GM12878 (cell line): ENCODE measurements at regions not wholly inside any gene's neighbourhood (a gene's known extent, or its start where the extent isn't known, plus 50 kb on each side); places are given as distances from the start of the nearest gene placed in this dataset.

Experiments used
- ATAC-seq: fragments of 200-7000 bp; cut with Tn5 transposase; 3 replicates; pipeline ENCODE4 v1.9.1; 2020; ENCODE audit warnings: mild to moderate bottlenecking, moderate library complexity
- BruUV-seq: library from RNA; stranded (reverse); fragments of 400-500 nt; replicated peaks from 2 replicates; lab custom pipeline; 2021; lab: Mats Ljungman, UMichigan
- CTCF ChIA-PET: fragments of 300-600 bp; sonication (Branson Sonifier 250); formaldehyde crosslinking; extraction: SDS; loops from one replicate; lab custom pipeline; 2021; ENCODE audit warnings: inconsistent platforms; lab: Yijun Ruan, JAX
- POLR2A ChIA-PET: fragments of 350-600 bp; formaldehyde crosslinking; extraction: SDS; loops from one replicate; lab custom pipeline; 2021; ENCODE audit warnings: inconsistent platforms; lab: Charles Lee
- RAD21 ChIA-PET: fragments of 300-600 bp; sonication (Branson Sonifier 250); formaldehyde crosslinking; loops from one replicate; lab custom pipeline; 2023; ENCODE audit warnings: antibody characterized with exemption; ENCODE audit not compliant: unreplicated experiment; lab: Charles Lee
- SMC1A ChIA-PET: fragments of 300-600 bp; sonication (Branson Sonifier 250); formaldehyde crosslinking; loops from one replicate; lab custom pipeline; 2023; ENCODE audit not compliant: unreplicated experiment, uncharacterized antibody; lab: Charles Lee
- DNase-seq: peaks from one replicate; pipeline ENCODE4 v3.0.0-alpha.2; 2011; ENCODE audit warnings: low read depth, low spot score
- FAIRE-seq: peaks from 3 replicates; lab custom pipeline; 2011; peaks lifted over from hg19 to GRCh38; lab: Jason Lieb, UNC
- H2AFZ ChIP-seq: 2 replicates; pipeline ENCODE4 v1.6.0; 2011; ENCODE audit warnings: low read depth, low read length, control low read depth; ENCODE audit not compliant: control insufficient read depth
- H3K27ac ChIP-seq: 2 replicates; pipeline ENCODE4 v1.5.1; 2011; ENCODE audit warnings: control low read depth; ENCODE audit not compliant: control insufficient read depth, insufficient read depth
- H3K27me3 ChIP-seq, 2 experiments: replicated peaks in 1 of 2; 2 replicates each; pipeline versions ENCODE4 v1.6.0 to v1.6.1; 2011; ENCODE audit warnings: low read length in 1 of 2; ENCODE audit not compliant: control insufficient read depth in 2 of 2, insufficient read depth in 2 of 2
- H3K36me3 ChIP-seq, 2 experiments: 2 replicates each; pipeline ENCODE4 v1.5.1; 2011; ENCODE audit warnings: low read length in 1 of 2; ENCODE audit not compliant: control insufficient read depth in 2 of 2, insufficient read depth in 2 of 2
- H3K4me1 ChIP-seq: 2 replicates; pipeline ENCODE4 v1.6.1; 2011; ENCODE audit warnings: mild to moderate bottlenecking, low read length, moderate library complexity, mixed read lengths; ENCODE audit not compliant: control insufficient read depth, insufficient read depth
- H3K4me2 ChIP-seq: 2 replicates; pipeline ENCODE4 v1.6.0; 2011; ENCODE audit warnings: control low read depth; ENCODE audit not compliant: control insufficient read depth, insufficient read depth
- H3K4me3 ChIP-seq: fragments of 200-600 bp; sonication (generic); 2 replicates; pipeline ENCODE4 v1.5.1; 2016
- H3K79me2 ChIP-seq: 2 replicates; pipeline ENCODE4 v1.6.0; 2011; ENCODE audit warnings: low read length; ENCODE audit not compliant: control insufficient read depth, insufficient read depth
- H3K9ac ChIP-seq: 2 replicates; pipeline ENCODE4 v1.8.0; 2011; ENCODE audit warnings: low read length, control low read depth, mixed read lengths; ENCODE audit not compliant: control insufficient read depth, insufficient read depth
- H3K9me3 ChIP-seq: replicated peaks from 3 replicates; pipeline ENCODE4 v1.5.1; 2011; ENCODE audit warnings: mild to moderate bottlenecking, low read length; ENCODE audit not compliant: control insufficient read depth, insufficient read depth
- H4K20me1 ChIP-seq: 2 replicates; pipeline ENCODE4 v1.6.0; 2011; ENCODE audit not compliant: control insufficient read depth, insufficient read depth
- BCLAF1 ChIP-seq: fragments of 450-650 bp; IDR thresholded peaks from 2 replicates; pipeline ENCODE4 v1.6.1; 2017; ENCODE audit warnings: antibody characterized with exemption, mild to moderate bottlenecking, moderate library complexity
- CBX5 ChIP-seq: sonication (generic); IDR thresholded peaks from 2 replicates; pipeline ENCODE4 v1.6.1; 2016; ENCODE audit warnings: low read depth, moderate library complexity, mild to moderate bottlenecking, inconsistent platforms
- EZH2 ChIP-seq: IDR thresholded peaks from 2 replicates; pipeline ENCODE4 v1.6.1; 2012; ENCODE audit warnings: low read depth, mild to moderate bottlenecking, control low read depth, inconsistent platforms, low read length, borderline replicate concordance; ENCODE audit not compliant: control insufficient read depth
- FOXM1 ChIP-seq: IDR thresholded peaks from 2 replicates; pipeline ENCODE4 v1.6.1; 2012; ENCODE audit warnings: low read depth, mild to moderate bottlenecking, inconsistent platforms, low read length, moderate library complexity
- MTA3 ChIP-seq: IDR thresholded peaks from 2 replicates; pipeline ENCODE4 v1.6.1; 2012; ENCODE audit warnings: low read length, inconsistent platforms, borderline replicate concordance
- REST ChIP-seq: IDR thresholded peaks from 2 replicates; pipeline ENCODE4 v1.6.1; 2012; ENCODE audit warnings: mild to moderate bottlenecking, low read depth, low read length
- WGBS: methylation state at CpG from one replicate; pipeline ENCODE4 v1.1.6; 2016; ENCODE audit warnings: low lambda C conversion rate; ENCODE audit not compliant: insufficient replicate concordance, insufficient coverage; ENCODE audit errors: missing lambda C conversion rate; 5-methylcytosine and 5-hydroxymethylcytosine counted together
- in situ Hi-C: fragments of 300-500 bp; cut with MboI; formaldehyde crosslinking; loops from 9 replicates; pipeline ENCODE4 v1.14.3; 2018; ENCODE audit warnings: mixed read lengths
- intact Hi-C: fragments of 100-400 bp; cut with micrococcal nuclease; formaldehyde crosslinking; loops from one replicate; pipeline ENCODE4 v1.14.2; 2022; ENCODE audit not compliant: unreplicated experiment
- TF ChIP-seq, protein P1 (sequence below): IDR thresholded peaks from 2 replicates; pipeline ENCODE4 v1.6.1; 2011; ENCODE audit warnings: borderline replicate concordance, low read depth, mild to moderate bottlenecking, moderate library complexity, mixed read lengths, low read length; ENCODE audit not compliant: insufficient read depth; ENCODE audit errors: extremely low read length

DNA sequence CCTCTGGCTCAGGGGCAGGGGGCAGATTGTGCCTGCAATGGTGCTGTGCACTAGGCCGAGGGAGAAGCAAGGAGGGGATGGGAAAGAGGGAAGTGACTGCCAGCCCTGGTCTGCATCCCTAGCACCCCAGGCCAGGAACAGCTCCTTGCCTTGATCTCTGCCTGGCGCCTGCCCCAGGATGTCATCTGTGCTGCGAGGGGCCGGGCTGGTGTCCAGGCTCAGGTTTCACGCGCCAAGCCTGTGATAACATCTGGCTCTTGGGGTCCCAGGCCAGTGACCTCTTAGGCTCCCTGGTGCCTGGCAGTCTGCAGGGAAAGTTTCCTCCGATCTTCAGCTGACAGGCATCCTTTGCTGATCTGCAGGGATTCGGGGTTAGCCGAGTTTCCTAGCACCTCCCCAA lies 193.5 kb upstream of the GPR26 start:
- CTCF ChIA-PET: interaction anchor here (1.1 kb wide), 1 partner anchor 111 kb away, joined by 3 read pairs; no protein-coding TSS in a partner anchor
- 37% methylated on average over 9 of the region's 9 CpGs for WGBS
- Histone ChIP-seq H3K27me3 (no peaks in the 10 kb centered on the region), H3K27ac (no peak overlapping the region), H3K79me2 (no peaks in the 10 kb centered on the region), H2AFZ (no peak overlapping the region), H4K20me1 (no peaks in the 10 kb centered on the region), H3K4me2 (no peak overlapping the region), H3K36me3 (no peaks in the 10 kb centered on the region), H3K4me1 (no peaks in the 10 kb centered on the region), H3K4me3 (no peak overlapping the region), H3K9ac (no peak overlapping the region), H3K9me3 (no peaks in the 10 kb centered on the region)
- ATAC-seq (peak; percentile 42), DNase-seq (no peak), FAIRE-seq (no peak)
- SMC1A ChIA-PET: interaction anchor here (0.8 kb wide), 2 partner anchors 15 to 49 kb away, joined by 3 read pairs; no protein-coding TSS in a partner anchor
- RAD21 ChIA-PET: no interaction called here
- intact Hi-C loops (no loop called here), in situ Hi-C loops (no loop called here)
- POLR2A ChIA-PET: no interaction called here
- BruUV-seq: no TSS peak
- TF ChIP-seq REST (peak; percentile 71; the same call in 1 of the 2 replicates), MTA3 (no peak)

GRCh38 chr10:123474700-123475099 lies 191.5 kb upstream of the GPR26 start:
- ChIA-PET SMC1A (no interaction called here), RAD21 (no interaction called here), POLR2A (no interaction called here), CTCF (no interaction called here)
- H3K9ac ChIP-seq: no peak overlapping the region
- H3K79me2 ChIP-seq: no peaks in the 10 kb centered on the region
- no peaks in the 10 kb centered on the region for H3K27me3 ChIP-seq
- no peak overlapping the region for H2AFZ ChIP-seq
- H3K4me1 ChIP-seq: peaks cover 4% of the 10 kb centered on the region; the same call in 1 of the 2 replicates
- DNase-seq (no peak), FAIRE-seq (no peak), ATAC-seq (no peak)
- H3K4me3 ChIP-seq: no peak overlapping the region
- intact Hi-C loops: no loop called here
- H3K9me3 ChIP-seq: no peaks in the 10 kb centered on the region
- H4K20me1 ChIP-seq: no peaks in the 10 kb centered on the region
- in situ Hi-C loops: no loop called here
- no peaks in the 10 kb centered on the region; a peak in 1 of 4 replicates for H3K36me3 ChIP-seq
- no peak overlapping the region for H3K4me2 ChIP-seq
- no TSS peak for BruUV-seq
- 58% methylated on average over 4 of the region's 4 CpGs for WGBS
- H3K27ac ChIP-seq: no peak overlapping the region
- TF ChIP-seq CBX5: no peak
- no peak for TF ChIP-seq BCLAF1
- no peak for TF ChIP-seq FOXM1
- TF ChIP-seq, protein P1, sequence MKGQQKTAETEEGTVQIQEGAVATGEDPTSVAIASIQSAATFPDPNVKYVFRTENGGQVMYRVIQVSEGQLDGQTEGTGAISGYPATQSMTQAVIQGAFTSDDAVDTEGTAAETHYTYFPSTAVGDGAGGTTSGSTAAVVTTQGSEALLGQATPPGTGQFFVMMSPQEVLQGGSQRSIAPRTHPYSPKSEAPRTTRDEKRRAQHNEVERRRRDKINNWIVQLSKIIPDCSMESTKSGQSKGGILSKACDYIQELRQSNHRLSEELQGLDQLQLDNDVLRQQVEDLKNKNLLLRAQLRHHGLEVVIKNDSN: no peak
- no peak for TF ChIP-seq EZH2
